ENCODE measurements at regions not wholly inside any gene's neighbourhood (a gene's known extent, or its start where the extent isn't known, plus 50 kb on each side); places are given as distances from the start of the nearest gene placed in this dataset.

GRCh38 chr5:97851036-97851435 is 668.0 kb upstream of the RIOK2 start:
- H3K4me1 Mint-ChIP-seq (ENCODE audit: low read depth), result peaks cover 3% of the 10 kb centered on the region
- TF ChIP-seq CTCF (IDR thresholded peaks at IDR 0.05), result no peak
- no peak for DNase-seq (ENCODE audit: low spot score)
- no peak overlapping the region for H3K4me3 Mint-ChIP-seq (ENCODE audit: unreplicated experiment)
- peaks cover 14% of the 10 kb centered on the region for H3K9me3 Mint-ChIP-seq (ENCODE audit: low read depth)
- no peaks in the 10 kb centered on the region for H3K36me3 Mint-ChIP-seq (ENCODE audit: low read depth)
- H3K27ac Mint-ChIP-seq (ENCODE audit: unreplicated experiment), result no peak overlapping the region
- H3K27me3 Mint-ChIP-seq (ENCODE audit: low read depth), result no peaks in the 10 kb centered on the region

- peaks cover 3% of the 10 kb centered on the region for H3K4me1 Mint-ChIP-seq (ENCODE audit: low read depth)
- no peak overlapping the region for H3K27ac Mint-ChIP-seq (ENCODE audit: unreplicated experiment)
- H3K4me3 Mint-ChIP-seq (ENCODE audit: unreplicated experiment), result no peak overlapping the region
- H3K27me3 Mint-ChIP-seq (ENCODE audit: low read depth), result no peaks in the 10 kb centered on the region
- no peak for DNase-seq (ENCODE audit: low spot score)
- no peaks in the 10 kb centered on the region for H3K36me3 Mint-ChIP-seq (ENCODE audit: low read depth)
- H3K9me3 Mint-ChIP-seq (ENCODE audit: low read depth), result peaks cover 33% of the 10 kb centered on the region
- no peak for TF ChIP-seq CTCF (IDR thresholded peaks at IDR 0.05)
These were observed 672.1 kb upstream of the RIOK2 start for GRCh38 chr5:97854871-97855762.

GRCh38 chr5:97874491-97874890 is 691.4 kb upstream of the RIOK2 start:
- no peak overlapping the region for H3K27ac Mint-ChIP-seq (ENCODE audit: unreplicated experiment)
- no peak for DNase-seq (ENCODE audit: low spot score)
- H3K27me3 Mint-ChIP-seq (ENCODE audit: low read depth), result no peaks in the 10 kb centered on the region
- peaks cover 2% of the 10 kb centered on the region for H3K9me3 Mint-ChIP-seq (ENCODE audit: low read depth)
- H3K4me3 Mint-ChIP-seq (ENCODE audit: unreplicated experiment), result no peak overlapping the region
- no peaks in the 10 kb centered on the region for H3K36me3 Mint-ChIP-seq (ENCODE audit: low read depth)
- TF ChIP-seq CTCF (IDR thresholded peaks at IDR 0.05), result no peak
- H3K4me1 Mint-ChIP-seq (ENCODE audit: low read depth), result peaks cover 8% of the 10 kb centered on the region

- no peak for TF ChIP-seq CTCF (IDR thresholded peaks at IDR 0.05)
- Mint-ChIP-seq H3K4me1 (ENCODE audit: low read depth) (peaks cover 8% of the 10 kb centered on the region), H3K9me3 (ENCODE audit: low read depth) (no peaks in the 10 kb centered on the region), H3K4me3 (ENCODE audit: unreplicated experiment) (no peak overlapping the region), H3K27ac (ENCODE audit: unreplicated experiment) (no peak overlapping the region), H3K27me3 (ENCODE audit: low read depth) (no peaks in the 10 kb centered on the region), H3K36me3 (ENCODE audit: low read depth) (no peaks in the 10 kb centered on the region)
- no peak for DNase-seq (ENCODE audit: low spot score)
These were observed 693.2 kb upstream of the RIOK2 start for GRCh38 chr5:97876272-97876671.

GRCh38 chr5:97877588-97877987 is 694.5 kb upstream of the RIOK2 start:
- Mint-ChIP-seq H3K36me3 (ENCODE audit: low read depth) (no peaks in the 10 kb centered on the region), H3K9me3 (ENCODE audit: low read depth) (no peaks in the 10 kb centered on the region), H3K4me3 (ENCODE audit: unreplicated experiment) (no peak overlapping the region), H3K27me3 (ENCODE audit: low read depth) (no peaks in the 10 kb centered on the region), H3K27ac (ENCODE audit: unreplicated experiment) (no peak overlapping the region), H3K4me1 (ENCODE audit: low read depth) (peaks cover 8% of the 10 kb centered on the region)
- no peak for DNase-seq (ENCODE audit: low spot score)
- no peak for TF ChIP-seq CTCF (IDR thresholded peaks at IDR 0.05)

All from chondrocyte (in vitro differentiated cells).